ENCODE measurements at regions not wholly inside any gene's neighbourhood (a gene's known extent, or its start where the extent isn't known, plus 50 kb on each side); places are given as distances from the start of the nearest gene placed in this dataset.

GRCh38 chr3:94378322-94378721, 315.5 kb downstream of the NSUN3 start:
- Histone ChIP-seq H4K20me1 (replicated peaks; ENCODE audit: control insufficient read depth, insufficient read depth, low read length) (no peaks in the 10 kb centered on the region), H2AFZ (ENCODE audit: low read depth, low read length) (no peak overlapping the region), H3K79me2 (ENCODE audit: control insufficient read depth, insufficient read depth, low read length) (no peaks in the 10 kb centered on the region), H3K36me3 (ENCODE audit: control insufficient read depth, insufficient read depth, low read length) (no peaks in the 10 kb centered on the region), H3K27ac (ENCODE audit: extremely low read depth, low read depth, low read length) (no peak overlapping the region), H3K4me2 (ENCODE audit: insufficient read depth, low read length) (no peak overlapping the region), H3K9me3 (replicated peaks; ENCODE audit: control insufficient read depth, insufficient read depth, low read depth, low read length) (no peaks in the 10 kb centered on the region), H3K4me1 (replicated peaks in 1 of 2; ENCODE audit: control insufficient read depth in 2 of 2, insufficient read depth in 2 of 2, low read length in 2 of 2) (no peaks in the 10 kb centered on the region), H3K9me1 (ENCODE audit: control insufficient read depth, insufficient read depth, low read length) (no peaks in the 10 kb centered on the region), H3K27me3 (ENCODE audit: control insufficient read depth in 2 of 2, insufficient read depth in 2 of 2, low read length in 2 of 2) (no peaks in the 10 kb centered on the region), H3K4me3 (no peak overlapping the region), H3K9ac (ENCODE audit: insufficient read depth in 1 of 2, low read depth in 2 of 2, low read length in 2 of 2) (no peak overlapping the region)
- FAIRE-seq (no peak), ATAC-seq (no peak), DNase-seq (ENCODE audit: extremely low read depth in 1 of 4, low spot score in 3 of 4) (no peak)
- in situ Hi-C loops (cut with MboI) (no loop called here), intact Hi-C loops (cut with micrococcal nuclease) (no loop called here)
- TF ChIP-seq TAL1 (IDR thresholded peaks at IDR 0.05) (no peak), MED1 (CRISPR knock-in tag; IDR thresholded peaks at IDR 0.05; ENCODE audit: borderline replicate concordance) (no peak), PYGO2 (tag; IDR thresholded peaks at IDR 0.05) (no peak), PTBP1 (IDR thresholded peaks at IDR 0.05; ENCODE audit: low read depth, low read length) (no peak), THRAP3 (IDR thresholded peaks at IDR 0.05; ENCODE audit: borderline replicate concordance) (no peak), HNRNPH1 (optimal IDR thresholded peaks at IDR 0.05; ENCODE audit: low read depth, low read length) (no peak), MTA2 (IDR thresholded peaks at IDR 0.05; ENCODE audit: low read depth) (no peak), TOE1 (IDR thresholded peaks at IDR 0.05; ENCODE audit: borderline replicate concordance) (no peak), TOE1 (CRISPR knock-in tag; IDR thresholded peaks at IDR 0.05; ENCODE audit: borderline replicate concordance, low read depth) (no peak), SAFB (IDR thresholded peaks at IDR 0.05; ENCODE audit: borderline replicate concordance, low read depth, low read length) (no peak)
- WGBS (ENCODE audit: insufficient coverage, low coverage, missing lambda C conversion rate): 0% methylated on average over 1 of the region's 1 CpG
- ChIA-PET POLR2A (no interaction called here), CTCF (ENCODE audit: low intra/inter-chr PET ratio) (no interaction called here)
- no TSS peak for BruUV-seq (replicated peaks)

All from K562 (cell line).